ENCODE measurements at regions not wholly inside any gene's neighbourhood (a gene's known extent, or its start where the extent isn't known, plus 50 kb on each side); places are given as distances from the start of the nearest gene placed in this dataset.

DNA sequence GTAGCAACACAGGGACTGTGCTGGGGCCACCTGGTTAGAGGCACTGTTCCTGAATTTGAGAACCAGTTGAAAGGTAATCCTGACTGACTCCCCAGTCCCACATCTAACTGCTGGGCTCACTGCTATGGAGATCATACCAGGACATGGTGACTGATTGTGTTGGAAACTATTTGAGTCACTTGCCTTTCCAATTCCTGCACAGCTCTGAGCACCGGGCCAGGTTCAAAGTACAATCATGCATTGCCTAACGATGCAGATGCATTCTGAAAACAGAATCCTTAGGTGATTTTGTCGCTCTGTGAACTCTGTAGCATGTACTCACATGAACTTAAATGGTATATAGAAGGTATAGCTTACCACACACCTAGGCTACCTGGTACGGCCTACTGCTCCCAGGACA lies 215.3 kb downstream of the BMP7 start:
- CTCF ChIA-PET = no interaction called here
- WGBS (ENCODE audit: insufficient coverage) = 93% methylated on average over 2 of the region's 4 CpGs

DNA sequence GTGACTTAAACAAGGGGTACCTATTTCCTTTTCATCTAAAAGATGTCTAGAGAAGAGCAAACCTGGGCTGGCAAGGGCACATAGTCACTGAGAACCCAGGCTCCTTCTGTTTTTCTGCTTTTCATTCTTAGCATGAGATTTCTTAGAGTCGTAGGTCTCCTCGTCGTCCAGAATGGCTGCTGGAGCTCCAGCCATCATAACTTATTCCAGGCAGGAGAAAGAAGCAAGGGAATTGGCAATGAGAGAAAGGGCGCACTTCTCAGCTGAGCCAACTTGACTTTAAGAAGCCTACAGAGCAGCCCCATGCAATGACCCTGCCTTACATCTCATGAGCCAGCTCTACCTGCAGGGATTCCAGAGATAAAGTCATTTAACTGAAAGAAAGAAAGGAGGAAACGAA lies 213.4 kb downstream of the BMP7 start:
- no peaks in the 10 kb centered on the region for H3K36me3 ChIP-seq (ENCODE audit: control insufficient read depth in 4 of 4, insufficient read depth in 4 of 4, low read length in 3 of 4)
- no peak for DNase-seq
- no peak overlapping the region for H3K4me3 ChIP-seq (ENCODE audit: control insufficient read depth in 1 of 7, extremely low read depth in 1 of 7, insufficient read depth in 4 of 7, low read depth in 2 of 7, low read length in 6 of 7)
- no peak overlapping the region for H3K27ac ChIP-seq (ENCODE audit: insufficient read depth in 1 of 2, low read depth in 1 of 2, low read length in 2 of 2, poor library complexity in 1 of 2, severe bottlenecking in 2 of 2)
- ChIA-PET CTCF (no interaction called here), POLR2A (no interaction called here)
- peaks cover 0 to 5% (median 0%) of the 10 kb centered on the region in 5 experiments for H3K27me3 ChIP-seq (replicated peaks in 2 of 5; ENCODE audit: control insufficient read depth in 4 of 5, insufficient read depth in 5 of 5, low read length in 4 of 5)
- no peaks in the 10 kb centered on the region for H3K4me1 ChIP-seq (ENCODE audit: control extremely low read depth in 1 of 4, control insufficient read depth in 4 of 4, insufficient read depth in 4 of 4, low read length in 3 of 4)
- H3K9me3 ChIP-seq (ENCODE audit: control extremely low read depth in 1 of 5, control insufficient read depth in 4 of 5, insufficient read depth in 2 of 5, low read depth in 1 of 5, low read length in 4 of 5) = peaks cover 0 to 5% (median 0%) of the 10 kb centered on the region in 5 experiments
- 100% methylated on average over 3 of the region's 5 CpGs for WGBS (ENCODE audit: insufficient coverage)

More for the DNA sequence above, 215.3 kb downstream of the BMP7 start:
- no peak for DNase-seq
- H3K27me3 ChIP-seq (replicated peaks in 2 of 5; ENCODE audit: control insufficient read depth in 4 of 5, insufficient read depth in 5 of 5, low read length in 4 of 5) = peaks cover 0 to 11% (median 0%) of the 10 kb centered on the region in 5 experiments
- H3K27ac ChIP-seq (ENCODE audit: insufficient read depth in 1 of 2, low read depth in 1 of 2, low read length in 2 of 2, poor library complexity in 1 of 2, severe bottlenecking in 2 of 2) = no peak overlapping the region
- no peaks in the 10 kb centered on the region for H3K4me1 ChIP-seq (ENCODE audit: control extremely low read depth in 1 of 4, control insufficient read depth in 4 of 4, insufficient read depth in 4 of 4, low read length in 3 of 4)
- no peak overlapping the region for H3K4me3 ChIP-seq (ENCODE audit: control insufficient read depth in 1 of 7, extremely low read depth in 1 of 7, insufficient read depth in 4 of 7, low read depth in 2 of 7, low read length in 6 of 7)
- peaks cover 0 to 5% (median 0%) of the 10 kb centered on the region in 5 experiments for H3K9me3 ChIP-seq (ENCODE audit: control extremely low read depth in 1 of 5, control insufficient read depth in 4 of 5, insufficient read depth in 2 of 5, low read depth in 1 of 5, low read length in 4 of 5)
- H3K36me3 ChIP-seq (ENCODE audit: control insufficient read depth in 4 of 4, insufficient read depth in 4 of 4, low read length in 3 of 4) = no peaks in the 10 kb centered on the region
- POLR2A ChIA-PET = no interaction called here

DNA sequence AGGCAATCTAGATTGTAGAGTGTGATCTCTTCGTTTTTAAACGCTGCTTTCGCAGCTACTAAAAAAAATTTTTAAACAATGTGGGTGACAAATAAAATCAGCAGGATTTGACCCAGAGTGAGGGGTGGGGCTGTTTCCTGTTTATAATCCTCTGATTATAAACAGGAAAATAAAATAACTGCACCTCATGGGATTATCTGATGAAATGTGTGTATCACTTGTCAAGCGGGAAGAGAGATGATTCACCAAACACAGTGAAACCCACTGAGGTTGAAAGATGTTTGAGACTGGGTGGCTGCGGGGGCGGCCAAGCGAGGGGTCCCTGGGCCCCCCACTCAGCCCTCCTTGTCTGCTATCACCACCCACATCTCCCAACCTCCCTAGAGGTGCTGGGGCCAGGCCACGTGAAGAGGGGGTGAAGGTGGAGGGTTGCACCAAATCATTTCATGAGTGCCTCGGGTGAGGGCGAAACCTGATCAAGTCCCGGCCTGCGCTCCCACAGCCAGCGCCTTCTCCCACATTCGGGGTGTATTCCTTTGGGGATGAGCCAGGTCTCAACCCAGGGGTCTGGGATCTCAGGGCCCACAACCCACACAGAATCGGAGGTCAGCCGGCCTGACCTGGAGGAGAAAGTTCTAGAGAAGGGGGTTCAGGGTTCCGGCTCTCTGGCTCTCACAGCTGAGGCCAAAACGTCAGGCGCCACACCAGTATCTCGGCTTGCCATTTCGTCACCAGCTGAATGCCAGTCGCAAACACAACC lies 212.5 kb downstream of the BMP7 start:
- no peak for DNase-seq
- H3K36me3 ChIP-seq (ENCODE audit: control insufficient read depth in 4 of 4, insufficient read depth in 4 of 4, low read length in 3 of 4) = no peaks in the 10 kb centered on the region
- no peaks in the 10 kb centered on the region for H3K4me1 ChIP-seq (ENCODE audit: control extremely low read depth in 1 of 4, control insufficient read depth in 4 of 4, insufficient read depth in 4 of 4, low read length in 3 of 4)
- ChIA-PET POLR2A (no interaction called here), CTCF (no interaction called here)
- no peak overlapping the region for H3K27ac ChIP-seq (ENCODE audit: insufficient read depth in 1 of 2, low read depth in 1 of 2, low read length in 2 of 2, poor library complexity in 1 of 2, severe bottlenecking in 2 of 2)
- H3K4me3 ChIP-seq (ENCODE audit: control insufficient read depth in 1 of 7, extremely low read depth in 1 of 7, insufficient read depth in 4 of 7, low read depth in 2 of 7, low read length in 6 of 7) = no peak overlapping the region
- H3K27me3 ChIP-seq (replicated peaks in 2 of 5; ENCODE audit: control insufficient read depth in 4 of 5, insufficient read depth in 5 of 5, low read length in 4 of 5) = peaks cover 0 to 10% (median 4%) of the 10 kb centered on the region in 5 experiments
- H3K9me3 ChIP-seq (ENCODE audit: control extremely low read depth in 1 of 5, control insufficient read depth in 4 of 5, insufficient read depth in 2 of 5, low read depth in 1 of 5, low read length in 4 of 5) = peaks cover 0 to 5% (median 0%) of the 10 kb centered on the region in 5 experiments
- WGBS (ENCODE audit: insufficient coverage) = 97% methylated on average over 15 of the region's 22 CpGs

DNA sequence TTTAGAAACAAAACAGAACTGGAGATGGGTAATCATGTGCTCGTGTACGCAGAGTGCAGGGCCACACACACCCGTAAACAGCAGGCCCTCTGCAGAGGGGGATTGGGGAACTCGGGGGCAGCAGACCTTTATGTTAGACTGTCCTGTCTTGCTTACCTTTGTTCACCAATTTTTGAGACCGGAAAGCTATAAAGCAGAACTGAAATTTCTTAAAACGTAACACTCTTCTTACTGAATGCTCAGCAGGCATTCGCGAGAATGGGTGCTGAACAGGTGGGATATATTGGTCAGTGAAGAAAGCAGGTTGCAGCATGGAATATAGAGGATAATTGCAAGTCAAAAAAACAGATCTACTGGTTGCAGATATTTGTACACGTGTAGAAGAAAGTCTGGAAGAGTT lies 211.1 kb downstream of the BMP7 start:
- no peak overlapping the region for H3K4me3 ChIP-seq (ENCODE audit: control insufficient read depth in 1 of 7, extremely low read depth in 1 of 7, insufficient read depth in 4 of 7, low read depth in 2 of 7, low read length in 6 of 7)
- peaks cover 0 to 5% (median 0%) of the 10 kb centered on the region in 5 experiments for H3K9me3 ChIP-seq (ENCODE audit: control extremely low read depth in 1 of 5, control insufficient read depth in 4 of 5, insufficient read depth in 2 of 5, low read depth in 1 of 5, low read length in 4 of 5)
- H3K27ac ChIP-seq (ENCODE audit: insufficient read depth in 1 of 2, low read depth in 1 of 2, low read length in 2 of 2, poor library complexity in 1 of 2, severe bottlenecking in 2 of 2) = no peak overlapping the region
- POLR2A ChIA-PET = no interaction called here
- CTCF ChIA-PET = no interaction called here
- no peaks in the 10 kb centered on the region for H3K36me3 ChIP-seq (ENCODE audit: control insufficient read depth in 4 of 4, insufficient read depth in 4 of 4, low read length in 3 of 4)
- DNase-seq = no peak
- WGBS (ENCODE audit: insufficient coverage) = 94% methylated on average over 9 of the region's 9 CpGs
- H3K4me1 ChIP-seq (ENCODE audit: control extremely low read depth in 1 of 4, control insufficient read depth in 4 of 4, insufficient read depth in 4 of 4, low read length in 3 of 4) = no peaks in the 10 kb centered on the region
- H3K27me3 ChIP-seq (replicated peaks in 2 of 5; ENCODE audit: control insufficient read depth in 4 of 5, insufficient read depth in 5 of 5, low read length in 4 of 5) = peaks cover 0 to 20% (median 4%) of the 10 kb centered on the region in 5 experiments

DNA sequence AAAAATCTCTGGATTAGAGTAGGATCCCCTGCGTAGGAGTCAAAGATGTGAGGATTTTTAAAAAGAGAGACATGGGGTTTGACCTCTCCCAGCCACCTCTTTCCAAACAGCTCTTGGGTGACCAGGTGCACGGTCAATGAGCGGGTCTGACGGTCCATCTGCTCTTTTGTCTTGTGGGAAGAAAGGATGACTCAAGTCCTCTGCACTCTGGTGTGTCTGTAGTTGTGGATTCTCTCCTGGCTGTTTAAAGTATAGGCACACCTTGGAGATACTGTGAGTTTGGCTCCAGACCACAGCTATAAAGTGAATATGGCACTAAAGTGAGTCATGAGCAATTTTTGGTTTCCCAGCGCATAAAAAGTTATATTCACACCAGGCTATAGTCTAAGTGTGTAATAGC lies 209.8 kb downstream of the BMP7 start:
- peaks cover 0 to 5% (median 0%) of the 10 kb centered on the region in 5 experiments for H3K9me3 ChIP-seq (ENCODE audit: control extremely low read depth in 1 of 5, control insufficient read depth in 4 of 5, insufficient read depth in 2 of 5, low read depth in 1 of 5, low read length in 4 of 5)
- ChIA-PET CTCF (no interaction called here), POLR2A (no interaction called here)
- H3K36me3 ChIP-seq (ENCODE audit: control insufficient read depth in 4 of 4, insufficient read depth in 4 of 4, low read length in 3 of 4) = no peaks in the 10 kb centered on the region
- DNase-seq = no peak
- no peak overlapping the region for H3K4me3 ChIP-seq (ENCODE audit: control insufficient read depth in 1 of 7, extremely low read depth in 1 of 7, insufficient read depth in 4 of 7, low read depth in 2 of 7, low read length in 6 of 7)
- 96% methylated on average over 4 of the region's 5 CpGs for WGBS (ENCODE audit: insufficient coverage)
- H3K27ac ChIP-seq (ENCODE audit: insufficient read depth in 1 of 2, low read depth in 1 of 2, low read length in 2 of 2, poor library complexity in 1 of 2, severe bottlenecking in 2 of 2) = no peak overlapping the region
- H3K4me1 ChIP-seq (ENCODE audit: control extremely low read depth in 1 of 4, control insufficient read depth in 4 of 4, insufficient read depth in 4 of 4, low read length in 3 of 4) = no peaks in the 10 kb centered on the region
- H3K27me3 ChIP-seq (replicated peaks in 2 of 5; ENCODE audit: control insufficient read depth in 4 of 5, insufficient read depth in 5 of 5, low read length in 4 of 5) = peaks cover 0 to 33% (median 9%) of the 10 kb centered on the region in 5 experiments

DNA sequence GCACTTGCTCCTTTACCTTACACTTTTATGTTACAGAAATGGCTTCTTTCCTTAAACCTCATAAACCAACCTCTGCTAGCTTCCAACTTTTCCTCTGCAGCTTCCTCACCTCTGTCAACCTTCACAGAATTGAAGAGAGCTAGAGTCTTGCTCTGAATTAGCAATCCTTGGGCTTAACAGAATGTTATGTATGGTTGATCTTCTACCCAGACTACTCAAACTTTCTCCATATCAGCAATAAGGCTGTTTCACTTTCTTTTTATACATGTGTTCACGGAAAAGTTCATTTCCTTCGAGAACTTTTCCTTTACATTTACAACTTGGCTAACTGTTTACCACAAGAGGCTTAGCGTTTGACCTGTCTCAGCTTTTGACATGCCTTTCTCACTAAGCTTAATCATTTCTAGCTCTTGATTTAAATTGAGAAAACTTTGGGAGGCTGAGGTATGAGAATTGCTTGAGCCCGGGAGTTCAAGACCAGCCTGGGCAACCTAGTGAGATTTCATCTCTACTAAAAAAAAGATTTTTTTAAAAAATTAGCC lies 207.3 kb downstream of the BMP7 start:
- H3K4me3 ChIP-seq (ENCODE audit: control insufficient read depth in 1 of 7, extremely low read depth in 1 of 7, insufficient read depth in 4 of 7, low read depth in 2 of 7, low read length in 6 of 7) = no peak overlapping the region
- no peak overlapping the region for H3K27ac ChIP-seq (ENCODE audit: insufficient read depth in 1 of 2, low read depth in 1 of 2, low read length in 2 of 2, poor library complexity in 1 of 2, severe bottlenecking in 2 of 2)
- DNase-seq = no peak
- ChIA-PET POLR2A (interaction anchor here (0.6 kb wide), 1 partner anchor 31 kb away, joined by 3 read pairs; no protein-coding TSS in a partner anchor), CTCF (no interaction called here)
- WGBS (ENCODE audit: insufficient coverage) = 61% methylated on average over 4 of the region's 4 CpGs
- peaks cover 0 to 52% (median 11%) of the 10 kb centered on the region in 5 experiments for H3K27me3 ChIP-seq (replicated peaks in 2 of 5; ENCODE audit: control insufficient read depth in 4 of 5, insufficient read depth in 5 of 5, low read length in 4 of 5)
- H3K36me3 ChIP-seq (ENCODE audit: control insufficient read depth in 4 of 4, insufficient read depth in 4 of 4, low read length in 3 of 4) = no peaks in the 10 kb centered on the region
- H3K4me1 ChIP-seq (ENCODE audit: control extremely low read depth in 1 of 4, control insufficient read depth in 4 of 4, insufficient read depth in 4 of 4, low read length in 3 of 4) = no peaks in the 10 kb centered on the region
- no peaks in the 10 kb centered on the region for H3K9me3 ChIP-seq (ENCODE audit: control extremely low read depth in 1 of 5, control insufficient read depth in 4 of 5, insufficient read depth in 2 of 5, low read depth in 1 of 5, low read length in 4 of 5)

DNA sequence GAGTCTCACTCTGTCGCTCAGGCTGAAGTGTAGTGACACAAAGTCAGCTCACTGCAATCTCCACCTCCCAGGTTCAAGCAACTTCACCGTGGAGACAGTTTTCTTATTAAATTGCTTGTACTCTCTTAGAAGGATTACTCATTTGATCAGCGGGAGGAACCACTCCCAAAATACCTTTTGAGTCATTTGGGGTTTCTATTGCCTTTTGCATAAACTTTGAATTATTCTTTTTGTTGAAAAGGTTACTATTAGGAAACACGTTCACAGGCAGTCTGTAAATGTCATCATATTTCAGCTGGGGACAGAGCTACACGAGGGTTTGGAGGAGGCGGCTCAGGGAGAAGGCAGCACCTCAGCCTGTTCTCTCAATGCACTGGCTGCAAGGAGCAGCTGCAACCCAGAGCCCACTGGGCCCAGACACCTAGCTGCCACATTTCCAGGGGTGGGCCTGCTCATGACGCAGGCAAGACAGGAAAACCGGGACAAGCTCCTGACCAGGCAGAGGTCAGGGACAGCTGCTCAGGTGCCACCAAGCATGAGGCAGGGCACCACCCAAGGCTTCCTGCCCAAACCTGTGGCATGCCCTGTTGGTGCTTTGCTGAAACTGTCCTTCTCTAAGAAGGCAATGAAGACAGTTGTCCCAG lies 205.9 kb downstream of the BMP7 start:
- ChIA-PET CTCF (no interaction called here), POLR2A (no interaction called here)
- Histone ChIP-seq H3K27me3 (replicated peaks in 2 of 5; ENCODE audit: control insufficient read depth in 4 of 5, insufficient read depth in 5 of 5, low read length in 4 of 5) (peaks cover 0 to 64% (median 14%) of the 10 kb centered on the region in 5 experiments), H3K36me3 (ENCODE audit: control insufficient read depth in 4 of 4, insufficient read depth in 4 of 4, low read length in 3 of 4) (no peaks in the 10 kb centered on the region), H3K4me3 (ENCODE audit: control insufficient read depth in 1 of 7, extremely low read depth in 1 of 7, insufficient read depth in 4 of 7, low read depth in 2 of 7, low read length in 6 of 7) (no peak overlapping the region), H3K4me1 (ENCODE audit: control extremely low read depth in 1 of 4, control insufficient read depth in 4 of 4, insufficient read depth in 4 of 4, low read length in 3 of 4) (no peaks in the 10 kb centered on the region), H3K9me3 (ENCODE audit: control extremely low read depth in 1 of 5, control insufficient read depth in 4 of 5, insufficient read depth in 2 of 5, low read depth in 1 of 5, low read length in 4 of 5) (no peaks in the 10 kb centered on the region), H3K27ac (ENCODE audit: insufficient read depth in 1 of 2, low read depth in 1 of 2, low read length in 2 of 2, poor library complexity in 1 of 2, severe bottlenecking in 2 of 2) (no peak overlapping the region)
- 72% methylated on average over 4 of the region's 8 CpGs for WGBS (ENCODE audit: insufficient coverage)
- no peak for DNase-seq

Data from common myeloid progenitor, CD34-positive (primary cell).